AG04450 (cell line): ENCODE measurements at regions not wholly inside any gene's neighbourhood (a gene's known extent, or its start where the extent isn't known, plus 50 kb on each side); places are given as distances from the start of the nearest gene placed in this dataset.

Experiments
- CTCF ChIA-PET: fragments of 300-600, 350-600 bp; formaldehyde crosslinking; extraction: SDS; loops from one replicate; lab custom pipeline; 2022; ENCODE audit warnings: antibody characterized with exemption, inconsistent platforms; lab: Charles Lee
- POLR2A ChIA-PET: fragments of 350-600 bp; formaldehyde crosslinking; extraction: SDS; loops from one replicate; lab custom pipeline; 2021; ENCODE audit warnings: antibody characterized with exemption, inconsistent platforms; lab: Yijun Ruan, JAX
- DNase-seq: peaks from one replicate; pipeline ENCODE4 v3.0.0-alpha.2; 2011; ENCODE audit warnings: low read depth, low spot score
- H3K27ac ChIP-seq: one replicate; pipeline ENCODE4 v1.5.1; 2012; ENCODE audit warnings: low read depth, low read length, control low read depth
- H3K27me3 ChIP-seq: one replicate; pipeline ENCODE4 v1.6.0; 2012; ENCODE audit warnings: low read length; ENCODE audit not compliant: control insufficient read depth, insufficient read depth
- H3K4me3 ChIP-seq: 2 replicates; pipeline ENCODE4 v1.5.1; 2011; ENCODE audit warnings: mild to moderate bottlenecking, low read depth, low read length, control low read depth
- H3K9me3 ChIP-seq: 2 replicates; pipeline ENCODE4 v1.5.1; 2012; ENCODE audit warnings: low read length; ENCODE audit not compliant: control insufficient read depth, insufficient read depth
- CTCF ChIP-seq: IDR thresholded peaks from 2 replicates; pipeline ENCODE4 v1.5.1; 2011; ENCODE audit warnings: low read depth, low read length, control low read depth, inconsistent platforms

- CTCF ChIA-PET, result interaction anchor here (1.5 kb wide), 1 partner anchor 8 kb away, joined by 3 read pairs; no protein-coding TSS in a partner anchor
Observed at GRCh38 chr16:77666771-77667170, 55.5 kb upstream of the NUDT7 start.

GRCh38 chr16:77668201-77668600 is 54.1 kb upstream of the NUDT7 start:
- no peak for TF ChIP-seq CTCF
- no peak for DNase-seq
- no peak overlapping the region for H3K27ac ChIP-seq
- no peak overlapping the region for H3K4me3 ChIP-seq
- H3K27me3 ChIP-seq, result peaks cover 6% of the 10 kb centered on the region
- ChIA-PET CTCF (interaction anchor here (1.7 kb wide), 1 partner anchor 336 kb away, joined by 5 read pairs; no protein-coding TSS in a partner anchor), POLR2A (interaction anchor here (0.6 kb wide), 1 partner anchor 63 kb away, joined by 3 read pairs; no protein-coding TSS in a partner anchor)
- H3K9me3 ChIP-seq, result no peaks in the 10 kb centered on the region

More at GRCh38 chr16:77666771-77667170, 55.5 kb upstream of the NUDT7 start:
- DNase-seq, result no peak
- no peaks in the 10 kb centered on the region for H3K9me3 ChIP-seq
- no peak for TF ChIP-seq CTCF
- POLR2A ChIA-PET, result no interaction called here
- no peak overlapping the region for H3K27ac ChIP-seq
- peaks cover 6% of the 10 kb centered on the region for H3K27me3 ChIP-seq
- H3K4me3 ChIP-seq, result no peak overlapping the region

- ChIA-PET CTCF (interaction anchor here (1.7 kb wide), 1 partner anchor 335 kb away, joined by 5 read pairs; no protein-coding TSS in a partner anchor), POLR2A (no interaction called here)
- TF ChIP-seq CTCF, result no peak
- DNase-seq, result no peak
- peaks cover 6% of the 10 kb centered on the region for H3K27me3 ChIP-seq
- H3K4me3 ChIP-seq, result no peak overlapping the region
- H3K27ac ChIP-seq, result no peak overlapping the region
- H3K9me3 ChIP-seq, result no peaks in the 10 kb centered on the region
Observed at GRCh38 chr16:77669057-77669456, 53.3 kb upstream of the NUDT7 start.
